Glomerular visceral epithelial cell (primary cell): ENCODE measurements at regions not wholly inside any gene's neighbourhood (a gene's known extent, or its start where the extent isn't known, plus 50 kb on each side); places are given as distances from the start of the nearest gene placed in this dataset.

Source experiments
- DNase-seq: peaks from one replicate; pipeline ENCODE4 v3.0.0-alpha.2; 2016; ENCODE audit errors: extremely low spot score

DNA sequence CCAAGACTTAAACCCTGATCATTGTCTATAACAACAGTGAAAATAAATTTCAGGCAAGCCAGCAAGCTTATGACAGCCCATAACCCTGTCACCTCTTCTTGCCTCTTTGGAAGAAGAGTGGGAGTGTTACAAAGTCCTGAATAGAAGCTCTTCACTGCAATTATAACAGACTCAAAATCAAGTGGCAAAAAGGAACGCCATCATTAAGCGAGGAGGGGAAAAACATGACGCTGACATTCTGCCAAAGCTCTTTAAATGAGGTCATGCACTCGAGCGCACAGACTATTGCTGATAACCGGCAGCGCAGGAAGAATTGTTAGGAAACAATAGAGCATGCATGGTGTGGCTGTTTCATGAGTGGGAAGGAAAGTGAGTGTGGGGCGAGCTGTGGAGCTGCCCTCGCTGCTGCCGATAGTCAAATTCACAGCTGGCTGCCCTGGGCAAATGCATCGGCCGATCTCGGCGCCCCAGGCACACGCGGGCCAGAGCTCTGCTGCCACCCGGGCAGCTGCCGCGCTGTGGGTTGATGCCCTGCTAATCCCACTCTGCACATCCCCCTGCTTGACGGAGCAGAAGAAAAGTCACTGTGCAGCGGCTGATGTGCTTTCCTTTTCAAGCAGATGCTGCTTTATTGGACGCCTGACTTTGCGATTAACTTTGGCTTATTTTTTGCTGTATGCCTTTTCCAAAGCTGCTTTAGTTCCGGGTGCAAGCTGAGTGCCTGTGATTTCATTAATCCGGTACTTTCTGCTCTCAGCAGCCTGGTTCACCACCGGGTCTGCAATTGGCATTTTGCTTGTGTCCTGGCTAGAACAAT, 102.4 kb upstream of the ST6GALNAC5 start:
- DNase-seq = no peak

DNA sequence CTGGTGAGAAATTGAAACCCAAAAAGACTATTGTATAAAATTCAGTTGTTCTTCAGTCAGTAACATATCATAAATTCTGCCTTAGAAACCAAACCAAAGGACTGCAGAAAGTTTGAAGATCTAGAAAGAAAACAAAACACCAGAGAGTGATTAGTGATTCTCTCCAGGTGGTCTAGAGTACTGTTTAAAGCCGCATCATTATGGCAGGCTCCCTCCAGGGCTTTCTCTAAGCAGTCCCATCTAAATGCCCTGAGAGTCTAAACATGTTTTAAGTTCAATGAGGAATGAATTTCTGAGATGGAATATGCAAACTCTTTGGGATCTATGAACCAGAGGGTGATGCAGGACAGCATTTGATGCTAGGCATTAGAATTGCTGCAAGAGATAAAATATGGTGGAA, 100.9 kb upstream of the ST6GALNAC5 start:
- DNase-seq = no peak

DNA sequence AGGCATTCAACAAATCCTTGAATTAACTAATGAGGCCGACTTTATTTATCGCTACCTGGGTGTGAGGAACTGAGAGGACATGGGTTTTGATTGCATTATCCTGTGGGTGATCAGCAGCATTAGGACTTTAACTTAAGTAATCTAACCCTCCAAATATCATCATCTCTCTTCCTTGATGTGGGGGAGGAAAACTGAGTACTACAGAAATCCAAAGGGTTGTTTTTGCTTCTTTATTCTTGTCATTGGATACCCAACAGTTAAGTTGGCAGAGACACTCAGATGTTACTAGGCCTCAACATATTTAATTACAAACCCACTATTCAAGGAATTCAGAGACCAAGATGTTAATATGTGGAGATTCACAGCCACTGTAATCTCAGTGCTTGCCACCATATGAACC, 97.4 kb upstream of the ST6GALNAC5 start:
- DNase-seq = no peak

DNA sequence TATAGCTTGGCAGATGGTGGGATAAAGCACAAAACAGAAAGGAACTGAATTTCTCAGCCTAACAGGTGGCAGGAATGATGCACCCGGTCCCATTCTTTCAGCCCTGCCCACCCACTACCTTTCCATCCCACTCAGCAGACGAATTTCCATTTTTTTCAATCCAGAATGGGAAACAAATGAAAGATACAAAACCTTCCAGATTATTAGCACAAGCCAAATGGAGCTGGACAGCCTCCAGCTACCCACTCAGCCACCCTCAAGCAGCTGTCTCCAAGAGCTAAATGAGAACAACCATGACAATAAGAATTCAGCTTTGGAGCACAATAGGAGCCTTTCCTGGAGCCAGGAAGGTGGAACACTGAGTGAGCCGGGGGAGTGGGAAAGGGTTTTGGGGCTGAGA, 96.3 kb upstream of the ST6GALNAC5 start:
- DNase-seq = no peak

DNA sequence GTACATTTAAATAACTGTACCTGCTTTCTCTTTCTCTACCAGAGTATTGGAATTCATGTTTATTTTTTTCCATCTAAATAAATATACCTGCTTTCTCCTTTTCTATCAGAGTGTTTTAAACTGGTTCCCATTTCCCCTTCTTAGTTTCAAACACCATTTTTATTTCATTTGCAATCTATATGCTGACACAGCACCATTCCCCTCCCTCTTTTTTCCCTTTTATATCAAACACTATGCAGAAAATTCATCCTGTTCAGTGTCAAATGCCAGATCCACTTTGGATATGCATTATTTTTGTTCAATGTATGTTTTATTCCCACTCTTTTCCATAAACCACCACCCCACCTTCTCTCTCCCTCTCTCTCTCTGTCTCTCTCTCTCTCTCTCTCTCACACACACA, 85.8 kb upstream of the ST6GALNAC5 start:
- no peak for DNase-seq

DNA sequence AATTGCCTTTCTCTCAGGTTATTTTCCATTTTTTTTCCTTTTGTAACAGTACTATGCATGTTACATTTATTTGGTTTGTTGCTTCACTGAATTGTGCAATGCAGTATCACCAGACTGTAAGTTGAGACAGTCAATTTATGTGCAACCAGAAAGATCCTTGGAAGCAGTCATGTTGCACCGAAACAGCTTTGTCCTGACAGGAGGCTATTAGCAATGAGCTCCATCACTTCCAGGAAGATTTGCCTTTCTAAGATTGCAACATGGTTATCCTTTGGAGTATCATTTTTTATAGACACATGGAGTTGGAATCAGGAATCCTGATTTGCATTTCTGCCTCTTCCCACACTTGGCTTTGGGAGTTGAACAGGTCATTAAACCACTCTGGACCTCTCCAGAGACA, 84.5 kb upstream of the ST6GALNAC5 start:
- no peak for DNase-seq

DNA sequence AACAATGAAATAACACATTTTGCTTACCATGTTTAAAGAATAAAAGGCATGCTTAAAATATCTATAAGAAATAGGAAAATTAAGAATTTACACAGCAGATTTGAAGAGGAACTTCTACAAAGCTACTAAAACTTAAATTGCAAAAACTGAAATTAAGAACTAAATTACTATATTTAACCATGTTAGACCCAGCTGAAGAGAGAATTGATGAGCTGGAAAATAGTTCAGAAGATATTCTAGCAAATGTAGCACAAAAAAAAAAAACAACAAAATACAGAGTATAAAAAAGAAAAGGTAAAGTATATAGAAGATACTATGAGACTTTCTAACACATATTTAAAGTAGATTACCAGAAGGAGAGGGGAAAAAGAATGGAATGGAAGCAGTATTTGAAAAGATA, 82.8 kb upstream of the ST6GALNAC5 start:
- DNase-seq = no peak

DNA sequence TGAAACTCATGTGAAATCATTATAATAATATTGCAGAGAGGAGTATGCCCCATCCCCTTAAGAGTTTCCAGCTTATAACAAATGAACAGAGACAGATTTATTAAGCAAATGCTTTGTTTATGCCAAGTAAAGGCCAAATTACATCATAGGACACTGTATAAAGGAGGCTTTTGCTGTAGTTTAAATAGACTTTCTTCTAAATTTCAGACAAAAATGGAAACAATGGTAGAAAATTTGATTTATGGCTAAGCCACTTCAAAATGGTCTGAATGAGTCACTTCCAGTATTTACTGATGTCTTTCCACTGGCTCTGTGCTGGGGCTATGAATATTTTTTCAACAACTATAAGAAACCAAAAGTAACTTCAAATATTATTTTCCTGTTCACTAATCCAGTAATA, 81.1 kb upstream of the ST6GALNAC5 start:
- no peak for DNase-seq

DNA sequence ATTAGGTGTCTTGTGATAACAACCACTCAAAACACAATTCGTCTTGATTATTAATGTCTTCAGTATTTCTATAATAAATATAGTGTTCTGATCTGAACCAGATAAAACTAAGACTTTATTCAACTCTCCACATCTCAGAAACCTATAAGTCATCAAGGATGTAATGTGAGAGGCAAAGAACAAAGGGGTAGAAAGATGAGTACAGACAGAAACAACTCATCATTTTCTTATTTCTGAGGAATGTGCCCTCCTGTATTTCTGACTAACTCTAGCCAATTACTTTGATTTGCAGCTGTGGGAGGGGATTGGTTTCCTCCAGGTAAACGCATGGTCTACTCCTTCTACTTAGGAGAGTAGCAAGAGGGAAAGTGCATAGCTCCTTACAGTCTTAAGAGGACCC, 73.7 kb upstream of the ST6GALNAC5 start:
- DNase-seq = no peak

DNA sequence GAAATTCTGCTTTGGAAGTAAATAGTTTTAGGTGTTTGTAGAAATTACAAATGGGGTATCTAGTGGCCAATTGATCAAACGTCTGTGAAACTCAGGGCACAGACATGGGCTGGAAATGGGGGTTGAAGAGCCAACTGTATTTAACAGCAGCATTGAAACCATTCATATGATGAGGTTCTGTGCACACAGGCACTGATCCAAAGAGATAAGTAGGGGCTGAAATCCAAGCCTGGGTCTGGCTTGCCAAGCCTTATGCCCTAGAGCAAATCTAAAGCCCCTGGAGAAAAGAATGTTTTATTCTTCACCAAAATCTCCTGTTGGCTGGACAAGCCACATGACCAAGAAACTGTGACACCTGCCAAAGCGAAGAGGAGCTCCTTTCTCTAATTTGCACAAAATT, 67.6 kb upstream of the ST6GALNAC5 start:
- no peak for DNase-seq

DNA sequence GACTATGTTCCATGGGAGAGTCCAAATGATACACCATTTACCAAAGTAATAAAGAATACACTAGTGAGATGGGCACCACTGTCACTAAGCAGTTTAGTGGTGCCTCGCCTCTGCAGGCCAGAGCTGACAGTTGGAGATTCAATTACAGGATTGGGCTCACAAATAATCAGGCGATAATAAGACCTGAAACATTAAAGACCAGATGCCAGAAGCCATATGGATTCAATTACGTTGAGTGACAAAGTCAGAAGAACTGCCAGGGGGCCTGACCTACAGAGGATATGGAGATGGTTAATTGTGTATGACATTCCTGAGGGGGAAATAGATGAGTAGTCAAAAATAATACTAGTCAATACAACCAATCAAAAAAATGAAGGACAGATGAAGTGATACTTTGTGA, 65.2 kb upstream of the ST6GALNAC5 start:
- no peak for DNase-seq

DNA sequence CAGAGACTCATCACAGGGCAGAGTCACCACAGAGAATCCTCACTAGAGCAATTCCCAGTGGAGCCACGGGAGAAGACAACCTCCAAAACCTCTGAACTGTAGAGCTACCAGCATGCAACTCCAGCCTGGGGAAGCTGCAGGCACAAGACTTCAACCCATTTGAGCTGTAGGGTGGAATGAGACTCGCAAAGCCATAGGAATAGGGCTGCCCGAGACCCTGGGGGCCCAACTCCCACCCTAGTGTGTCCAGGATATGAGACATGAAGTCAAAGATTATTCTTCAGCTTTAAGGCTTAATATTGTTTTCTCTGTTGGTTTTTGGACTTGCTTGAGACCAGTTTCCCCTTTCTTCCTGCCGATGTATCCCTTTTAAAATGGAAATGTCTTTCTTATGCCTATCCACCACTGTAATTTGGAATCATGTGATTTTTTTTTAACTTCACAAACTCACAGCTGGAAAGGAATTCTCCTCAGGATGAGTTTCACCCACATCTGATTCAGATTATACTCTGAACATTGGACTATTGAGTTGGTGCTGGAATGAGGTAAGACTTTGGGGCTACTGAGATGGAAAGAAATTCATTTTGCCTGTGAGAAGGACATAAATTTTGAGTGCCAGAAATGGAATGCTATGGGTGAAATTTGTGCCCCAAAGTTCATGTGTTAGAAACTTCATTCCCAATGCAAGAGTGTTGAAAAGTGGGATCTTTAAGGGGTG, 59.6 kb upstream of the ST6GALNAC5 start:
- DNase-seq = no peak
